ENCODE measurements at regions not wholly inside any gene's neighbourhood (a gene's known extent, or its start where the extent isn't known, plus 50 kb on each side); places are given as distances from the start of the nearest gene placed in this dataset.
A peak's percentile ranks its signal among the peaks of the same experiment; 100 is the strongest.

GRCh38 chr14:49173765-49174373, 412.3 kb downstream of the RPS29 start:
- peak; percentile 83 for TF ChIP-seq CTCF (IDR thresholded peaks at IDR 0.05)
- TF ChIP-seq EZH2phosphoT487 (IDR thresholded peaks at IDR 0.05): no peak

Measured in neural progenitor cell (in vitro differentiated cells).